CD14-positive monocyte (primary cell): ENCODE measurements at regions not wholly inside any gene's neighbourhood (a gene's known extent, or its start where the extent isn't known, plus 50 kb on each side); places are given as distances from the start of the nearest gene placed in this dataset.

Experiments used
- DNase-seq, 3 donors: peaks; one replicate each; pipeline ENCODE4 v3.0.0-alpha.2; 2011 to 2022
- H2AFZ ChIP-seq: 2 replicates; pipeline ENCODE4 v1.6.0; 2012; ENCODE audit warnings: mild to moderate bottlenecking, low read depth, low read length, inconsistent platforms; ENCODE audit not compliant: insufficient read depth, poor library complexity, severe bottlenecking
- H3K27ac ChIP-seq, 2 donors: 1 replicate in 1 of 2; 2 replicates in 1 of 2; pipeline ENCODE4 v1.5.1; 2012 to 2013; ENCODE audit warnings: low read length in 2 of 2, control low read depth in 1 of 2, inconsistent platforms in 1 of 2, low read depth in 1 of 2, mild to moderate bottlenecking in 1 of 2
- H3K27me3 ChIP-seq, 2 donors: one replicate each; pipeline versions ENCODE4 v1.6.0 to v1.6.1; 2011 to 2013; ENCODE audit warnings: low read length in 2 of 2; ENCODE audit not compliant: control insufficient read depth in 2 of 2, insufficient read depth in 2 of 2
- H3K36me3 ChIP-seq, 2 donors: replicated peaks in 1 of 2; 1 replicate in 1 of 2; 2 replicates in 1 of 2; pipeline versions ENCODE4 v1.5.1 to v1.6.1; 2012 to 2013; ENCODE audit warnings: low read length in 2 of 2, control low read depth in 1 of 2, inconsistent platforms in 1 of 2, mild to moderate bottlenecking in 1 of 2; ENCODE audit not compliant: insufficient read depth in 2 of 2, control insufficient read depth in 1 of 2
- H3K4me1 ChIP-seq, 2 donors: 1 replicate in 1 of 2; 2 replicates in 1 of 2; pipeline versions ENCODE4 v1.5.1 to v1.6.1; 2012 to 2013; ENCODE audit warnings: low read length in 2 of 2, control low read depth in 1 of 2, inconsistent platforms in 1 of 2, mild to moderate bottlenecking in 1 of 2, moderate library complexity in 1 of 2; ENCODE audit not compliant: insufficient read depth in 2 of 2, control insufficient read depth in 1 of 2
- H3K4me2 ChIP-seq: replicated peaks from 2 replicates; pipeline ENCODE3; 2012; ENCODE audit warnings: low read length, moderate library complexity, mild to moderate bottlenecking; ENCODE audit not compliant: poor library complexity, severe bottlenecking; ENCODE audit errors: extremely low read depth
- H3K4me3 ChIP-seq, 3 experiments: fragments of 200-600 bp in 1 of 3; sonication (generic) in 1 of 3; replicated peaks in 1 of 3; 1 replicate in 2 of 3; 2 replicates in 1 of 3; pipeline ENCODE4 v1.5.1; 2011 to 2013; ENCODE audit warnings: low read length in 3 of 3, mild to moderate bottlenecking in 3 of 3, control low read depth in 2 of 3, low read depth in 2 of 3, inconsistent platforms in 1 of 3, moderate library complexity in 1 of 3
- H3K79me2 ChIP-seq: 2 replicates; pipeline ENCODE4 v1.6.0; 2012; ENCODE audit warnings: mild to moderate bottlenecking, control low read depth, inconsistent platforms, low read length, moderate library complexity; ENCODE audit not compliant: insufficient read depth
- H3K9ac ChIP-seq: 2 replicates; pipeline ENCODE4 v1.6.0; 2017; ENCODE audit warnings: low read length, mild to moderate bottlenecking; ENCODE audit not compliant: insufficient read depth, poor library complexity, severe bottlenecking
- H3K9me3 ChIP-seq, 2 donors: replicated peaks in 1 of 2; 1 replicate in 1 of 2; 2 replicates in 1 of 2; pipeline versions ENCODE4 v1.5.1 to v1.6.1; 2012 to 2013; ENCODE audit warnings: low read length in 2 of 2, control low read depth in 1 of 2; ENCODE audit not compliant: control insufficient read depth in 1 of 2, insufficient read depth in 1 of 2
- H4K20me1 ChIP-seq: 2 replicates; pipeline ENCODE4 v1.6.0; 2012; ENCODE audit warnings: mild to moderate bottlenecking, low read length, control low read depth, moderate library complexity; ENCODE audit not compliant: insufficient read depth
- H3K27ac Mint-ChIP-seq, 7 donors: one replicate each; pipeline ENCODE4 v1.8.0; 2020; ENCODE audit warnings: mild to moderate bottlenecking in 7 of 7, mixed read lengths in 7 of 7, moderate library complexity in 6 of 7, inconsistent platforms in 2 of 7
- H3K27me3 Mint-ChIP-seq, 3 donors: one replicate each; pipeline ENCODE4 v1.8.0; 2021 to 2022; ENCODE audit warnings: low read depth in 3 of 3, mild to moderate bottlenecking in 3 of 3, mixed read lengths in 3 of 3, moderate library complexity in 3 of 3, inconsistent platforms in 1 of 3
- H3K36me3 Mint-ChIP-seq, 2 donors: one replicate each; pipeline ENCODE4 v1.8.0; 2020; ENCODE audit warnings: mixed read lengths in 2 of 2, inconsistent platforms in 1 of 2, mild to moderate bottlenecking in 1 of 2
- H3K4me1 Mint-ChIP-seq: one replicate; pipeline ENCODE4 v1.8.0; 2020; ENCODE audit warnings: mild to moderate bottlenecking, mixed read lengths
- H3K4me3 Mint-ChIP-seq, 2 donors: one replicate each; pipeline ENCODE4 v1.8.0; 2020; ENCODE audit warnings: mild to moderate bottlenecking in 2 of 2, mixed read lengths in 2 of 2, moderate library complexity in 1 of 2
- H3K9me3 Mint-ChIP-seq, 7 donors: one replicate each; pipeline ENCODE4 v1.8.0; 2020 to 2022; ENCODE audit warnings: mixed read lengths in 7 of 7, mild to moderate bottlenecking in 6 of 7, moderate library complexity in 6 of 7, inconsistent platforms in 2 of 7
- CTCF ChIP-seq: fragments of 200-600 bp; IDR thresholded peaks from one replicate; pipeline ENCODE4 v1.8.0; 2022; ENCODE audit warnings: antibody characterized with exemption, mild to moderate bottlenecking
- WGBS: methylation state at CpG from one replicate; pipeline ENCODE4 v1.1.5; 2013; ENCODE audit warnings: missing lambda C conversion rate; ENCODE audit not compliant: insufficient coverage; 5-methylcytosine and 5-hydroxymethylcytosine counted together
- intact Hi-C, 2 donors: fragments of 100-400 bp; cut with micrococcal nuclease; formaldehyde crosslinking; loops; one replicate each; pipeline versions ENCODE4 v1.15.0 to v1.15.1; 2023

GRCh38 chr13:84646957-84647356, 764.7 kb upstream of the SLITRK1 start:
- Histone ChIP-seq H2AFZ (no peak overlapping the region), H3K36me3 (no peaks in the 10 kb centered on the region), H3K4me3 (no peak overlapping the region), H3K4me1 (no peaks in the 10 kb centered on the region), H3K79me2 (no peaks in the 10 kb centered on the region), H4K20me1 (no peaks in the 10 kb centered on the region), H3K27ac (no peak overlapping the region), H3K4me2 (no peak overlapping the region), H3K9ac (no peak overlapping the region), H3K27me3 (no peaks in the 10 kb centered on the region), H3K9me3 (no peaks in the 10 kb centered on the region)
- Mint-ChIP-seq H3K4me3 (no peak overlapping the region), H3K9me3 (peaks cover 0 to 4% (median 0%) of the 10 kb centered on the region in 7 donors), H3K36me3 (no peaks in the 10 kb centered on the region), H3K27ac (no peak overlapping the region), H3K4me1 (peaks cover 9% of the 10 kb centered on the region), H3K27me3 (no peaks in the 10 kb centered on the region)
- 83% methylated on average over 1 of the region's 3 CpGs for whole genome bisulfite sequencing
- intact Hi-C loops: no loop called here
- TF ChIP-seq CTCF: no peak
- no peak for DNase-seq

GRCh38 chr13:84645196-84646012, 763.1 kb upstream of the SLITRK1 start:
- H3K4me3 Mint-ChIP-seq: no peak overlapping the region
- no peak overlapping the region for H3K4me2 ChIP-seq

More at GRCh38 chr13:84645196-84646012, 763.1 kb upstream of the SLITRK1 start:
- WGBS: 40% methylated on average over 2 of the region's 4 CpGs
- Histone ChIP-seq H3K9ac (no peak overlapping the region), H3K9me3 (no peaks in the 10 kb centered on the region), H2AFZ (no peak overlapping the region), H3K4me1 (no peaks in the 10 kb centered on the region), H3K79me2 (no peaks in the 10 kb centered on the region), H3K36me3 (no peaks in the 10 kb centered on the region), H3K27ac (no peak overlapping the region), H3K27me3 (no peaks in the 10 kb centered on the region), H4K20me1 (no peaks in the 10 kb centered on the region), H3K4me3 (no peak overlapping the region)
- intact Hi-C loops: no loop called here
- H3K4me1 Mint-ChIP-seq: peaks cover 9% of the 10 kb centered on the region
- H3K9me3 Mint-ChIP-seq: peaks cover 0 to 5% (median 0%) of the 10 kb centered on the region in 7 donors
- no peak overlapping the region for H3K27ac Mint-ChIP-seq
- TF ChIP-seq CTCF: no peak
- DNase-seq: no peak
- H3K36me3 Mint-ChIP-seq: no peaks in the 10 kb centered on the region
- no peaks in the 10 kb centered on the region for H3K27me3 Mint-ChIP-seq
